Osteoblast (primary cell): ENCODE measurements at regions not wholly inside any gene's neighbourhood (a gene's known extent, or its start where the extent isn't known, plus 50 kb on each side); places are given as distances from the start of the nearest gene placed in this dataset.

Experiments
- DNase-seq: peaks from one replicate; pipeline ENCODE4 v3.0.0; 2011; ENCODE audit warnings: low spot score, mixed read lengths; ENCODE audit not compliant: insufficient read length; ENCODE audit errors: missing footprints
- H2AFZ ChIP-seq: 2 replicates; pipeline ENCODE4 v1.6.0; 2011; ENCODE audit warnings: mild to moderate bottlenecking, low read length
- H3K27ac ChIP-seq: 2 replicates; pipeline ENCODE4 v1.5.1; 2011; ENCODE audit warnings: mild to moderate bottlenecking, low read depth, low read length, moderate library complexity
- H3K27me3 ChIP-seq: 2 replicates; pipeline ENCODE4 v1.6.0; 2012; ENCODE audit warnings: mild to moderate bottlenecking, control low read depth, inconsistent platforms, low read length, moderate library complexity; ENCODE audit not compliant: insufficient read depth
- H3K36me3 ChIP-seq: 2 replicates; pipeline ENCODE4 v1.5.1; 2011; ENCODE audit warnings: mild to moderate bottlenecking, low read length, control low read depth, moderate library complexity; ENCODE audit not compliant: insufficient read depth
- H3K4me1 ChIP-seq: 2 replicates; pipeline ENCODE4 v1.5.1; 2011; ENCODE audit warnings: mild to moderate bottlenecking, low read length, control low read depth, moderate library complexity; ENCODE audit not compliant: insufficient read depth
- H3K4me2 ChIP-seq: 2 replicates; pipeline ENCODE4 v1.6.0; 2011; ENCODE audit warnings: mild to moderate bottlenecking, low read length; ENCODE audit not compliant: insufficient read depth
- H3K4me3 ChIP-seq: fragments of 200-600 bp; sonication (generic); 3 replicates; pipeline ENCODE4 v1.5.1; 2012; ENCODE audit warnings: mild to moderate bottlenecking, low read length, inconsistent platforms; ENCODE audit not compliant: insufficient read depth
- H3K79me2 ChIP-seq: 2 replicates; pipeline ENCODE4 v1.6.0; 2012; ENCODE audit warnings: mild to moderate bottlenecking, low read length, control low read depth, inconsistent platforms; ENCODE audit not compliant: insufficient read depth
- H3K9me3 ChIP-seq: 2 replicates; pipeline ENCODE4 v1.5.1; 2011; ENCODE audit warnings: low read depth, low read length, control low read depth
- H4K20me1 ChIP-seq: 2 replicates; pipeline ENCODE4 v1.6.0; 2012; ENCODE audit warnings: mild to moderate bottlenecking, low read length, control low read depth; ENCODE audit not compliant: insufficient read depth
- CTCF ChIP-seq: IDR thresholded peaks from 2 replicates; pipeline ENCODE4 v1.5.1; 2011; ENCODE audit warnings: mild to moderate bottlenecking, low read depth, low read length, moderate library complexity; ENCODE audit errors: extremely low read depth

DNA sequence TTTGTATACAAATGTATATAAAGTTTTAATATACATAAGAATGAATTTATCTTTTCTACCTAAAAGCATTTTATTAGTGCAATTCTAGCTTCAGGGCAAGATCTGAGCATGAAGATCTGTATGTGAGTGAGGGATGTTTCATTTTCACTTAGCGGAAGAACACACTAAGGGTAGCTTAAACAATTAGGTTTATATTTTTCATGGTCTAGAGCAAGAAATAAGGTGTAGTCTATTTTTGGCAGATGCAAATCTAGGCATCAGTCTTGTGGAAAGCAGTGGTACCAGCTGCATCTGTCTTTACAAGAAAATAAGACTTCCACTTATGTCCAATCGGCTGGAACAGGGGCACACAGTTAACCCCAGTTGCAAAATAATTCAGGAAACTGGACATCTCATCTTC, 433.3 kb downstream of the ADAM29 start:
- H3K36me3 ChIP-seq = no peaks in the 10 kb centered on the region
- H3K4me1 ChIP-seq = peaks cover 4% of the 10 kb centered on the region
- H3K4me3 ChIP-seq = no peak overlapping the region
- H3K27ac ChIP-seq = no peak overlapping the region
- no peak overlapping the region for H3K4me2 ChIP-seq
- no peaks in the 10 kb centered on the region for H3K79me2 ChIP-seq
- no peaks in the 10 kb centered on the region for H3K27me3 ChIP-seq
- no peak for TF ChIP-seq CTCF
- no peak for DNase-seq
- H3K9me3 ChIP-seq = no peaks in the 10 kb centered on the region
- H2AFZ ChIP-seq = no peak overlapping the region
- H4K20me1 ChIP-seq = no peaks in the 10 kb centered on the region

GRCh38 chr4:175369087-175369486, 443.0 kb downstream of the GPM6A start:
- Histone ChIP-seq H3K27ac (no peak overlapping the region), H3K4me3 (no peak overlapping the region), H3K79me2 (no peaks in the 10 kb centered on the region), H4K20me1 (no peaks in the 10 kb centered on the region), H3K36me3 (no peaks in the 10 kb centered on the region), H2AFZ (peak overlapping the region; percentile 58), H3K4me2 (peak overlapping the region; percentile 13), H3K27me3 (no peaks in the 10 kb centered on the region), H3K9me3 (no peaks in the 10 kb centered on the region), H3K4me1 (peaks cover 4% of the 10 kb centered on the region)
- DNase-seq = peak; percentile 75
- TF ChIP-seq CTCF = no peak

DNA sequence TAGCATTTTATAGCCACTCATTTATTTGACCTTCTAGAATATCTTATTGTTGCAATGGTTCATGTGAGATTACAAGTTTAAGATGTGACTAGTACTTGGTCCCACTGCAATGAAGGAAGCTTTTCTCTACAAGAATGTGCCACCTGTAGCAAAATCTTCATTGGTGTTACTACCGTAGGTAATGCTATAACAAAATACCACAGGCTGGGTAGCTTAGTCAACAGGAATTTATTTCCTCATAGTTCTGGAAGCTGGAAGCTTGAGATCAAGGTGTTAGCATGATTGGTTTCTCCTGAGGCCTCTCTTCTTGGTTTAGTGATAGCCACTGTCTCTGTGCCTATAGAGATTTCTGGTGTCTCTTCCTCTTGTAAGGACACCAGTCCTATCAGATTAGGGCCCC, 441.0 kb downstream of the GPM6A start:
- H4K20me1 ChIP-seq = no peaks in the 10 kb centered on the region
- H3K36me3 ChIP-seq = no peaks in the 10 kb centered on the region
- H3K4me3 ChIP-seq = no peak overlapping the region
- H2AFZ ChIP-seq = peak overlapping the region; percentile 11
- no peaks in the 10 kb centered on the region for H3K27me3 ChIP-seq
- TF ChIP-seq CTCF = no peak
- no peaks in the 10 kb centered on the region for H3K9me3 ChIP-seq
- no peaks in the 10 kb centered on the region for H3K79me2 ChIP-seq
- peaks cover 4% of the 10 kb centered on the region for H3K4me1 ChIP-seq
- no peak for DNase-seq
- no peak overlapping the region for H3K27ac ChIP-seq
- H3K4me2 ChIP-seq = no peak overlapping the region

GRCh38 chr4:175373031-175373430, 439.0 kb downstream of the GPM6A start:
- DNase-seq = no peak
- no peak overlapping the region for H3K4me3 ChIP-seq
- TF ChIP-seq CTCF = no peak

More at GRCh38 chr4:175373031-175373430, 439.0 kb downstream of the GPM6A start:
- Histone ChIP-seq H3K36me3 (no peaks in the 10 kb centered on the region), H3K4me1 (peaks cover 4% of the 10 kb centered on the region), H3K27me3 (no peaks in the 10 kb centered on the region), H3K79me2 (no peaks in the 10 kb centered on the region), H3K4me2 (no peak overlapping the region), H2AFZ (peak overlapping the region; percentile 19), H4K20me1 (no peaks in the 10 kb centered on the region), H3K27ac (no peak overlapping the region), H3K9me3 (no peaks in the 10 kb centered on the region)
